Caki2 (cell line): ENCODE measurements at regions not wholly inside any gene's neighbourhood (a gene's known extent, or its start where the extent isn't known, plus 50 kb on each side); places are given as distances from the start of the nearest gene placed in this dataset.

Source experiments
- DNase-seq: peaks from one replicate; pipeline ENCODE4 v3.0.0-alpha.2; 2015; ENCODE audit warnings: low read depth
- in situ Hi-C: cut with HindIII; loops from 2 replicates; pipeline ENCODE4 v1.10.0; 2016; ENCODE audit warnings: low sequenced_read_pairs, low pct_unique_long_range_greater_than_20kb, mixed read lengths

DNA sequence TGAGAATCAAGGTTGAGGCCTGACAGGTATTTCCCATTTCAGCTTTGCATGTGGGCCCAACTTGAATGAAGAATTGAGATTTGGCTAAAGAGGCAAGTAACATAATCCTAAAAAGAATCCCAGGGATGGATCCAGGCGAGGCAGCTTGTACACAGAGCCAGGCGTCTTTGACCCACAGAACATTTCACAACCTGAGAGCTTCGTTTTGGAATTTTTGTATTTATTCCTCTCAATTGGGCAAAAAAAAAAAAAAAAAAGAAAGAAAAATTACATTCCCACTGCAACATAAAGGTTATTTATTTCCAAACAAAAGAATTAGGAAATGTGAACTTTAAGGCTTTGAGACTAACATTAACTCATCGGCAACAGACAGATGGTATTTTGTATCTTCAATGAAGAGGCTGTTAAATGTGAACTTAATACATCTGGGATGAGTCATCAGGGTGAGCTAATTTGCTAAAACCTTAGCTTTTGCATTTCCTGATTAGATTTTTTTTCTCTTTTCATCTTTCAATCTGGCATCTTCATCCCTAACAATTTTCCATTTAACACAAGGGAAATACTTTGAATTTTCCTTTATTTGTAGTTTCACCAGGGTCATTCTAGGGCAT lies 478.5 kb upstream of the TNP1 start:
- no peak for DNase-seq

DNA sequence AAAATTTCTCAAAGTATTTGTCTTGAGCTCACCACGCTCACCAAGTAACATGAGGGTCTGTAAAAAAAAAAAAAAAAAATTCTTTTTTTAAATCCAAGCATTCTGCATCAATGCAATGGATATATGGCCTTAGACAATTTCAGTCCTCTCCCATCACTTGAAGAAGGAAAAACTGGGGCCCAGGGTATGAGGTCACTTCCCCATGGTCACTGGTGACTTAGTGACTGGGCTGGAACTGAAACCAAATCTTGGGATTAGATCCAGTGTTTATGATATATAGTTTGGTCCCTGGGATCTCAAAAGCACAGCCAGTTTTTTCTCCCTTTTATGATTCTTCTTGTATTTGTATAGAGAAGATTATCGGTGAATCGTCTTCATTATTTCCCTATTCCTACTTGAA lies 477.9 kb upstream of the TNP1 start:
- no peak for DNase-seq
- in situ Hi-C loops, result no loop called here

More for the DNA sequence above, 478.5 kb upstream of the TNP1 start:
- in situ Hi-C loops, result no loop called here

DNA sequence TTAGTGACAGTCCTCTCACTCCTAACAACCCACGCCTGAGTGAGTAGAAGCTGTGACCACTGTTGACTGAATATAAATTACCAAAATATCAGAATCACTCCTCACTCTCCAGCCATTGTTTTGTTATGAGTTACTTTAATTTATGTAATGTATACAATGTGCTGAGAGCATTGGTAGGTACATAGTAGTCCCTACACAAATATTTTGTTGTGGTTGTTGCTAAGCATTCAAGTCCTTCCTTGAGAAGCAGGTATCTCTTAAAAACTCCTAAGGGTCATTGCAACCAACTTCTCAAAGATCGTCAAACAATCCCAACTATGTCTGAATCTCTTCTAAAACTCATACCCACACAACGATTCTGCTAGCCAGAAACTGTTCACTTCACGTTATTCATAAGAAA lies 476.8 kb upstream of the TNP1 start:
- DNase-seq, result no peak
- in situ Hi-C loops, result no loop called here

DNA sequence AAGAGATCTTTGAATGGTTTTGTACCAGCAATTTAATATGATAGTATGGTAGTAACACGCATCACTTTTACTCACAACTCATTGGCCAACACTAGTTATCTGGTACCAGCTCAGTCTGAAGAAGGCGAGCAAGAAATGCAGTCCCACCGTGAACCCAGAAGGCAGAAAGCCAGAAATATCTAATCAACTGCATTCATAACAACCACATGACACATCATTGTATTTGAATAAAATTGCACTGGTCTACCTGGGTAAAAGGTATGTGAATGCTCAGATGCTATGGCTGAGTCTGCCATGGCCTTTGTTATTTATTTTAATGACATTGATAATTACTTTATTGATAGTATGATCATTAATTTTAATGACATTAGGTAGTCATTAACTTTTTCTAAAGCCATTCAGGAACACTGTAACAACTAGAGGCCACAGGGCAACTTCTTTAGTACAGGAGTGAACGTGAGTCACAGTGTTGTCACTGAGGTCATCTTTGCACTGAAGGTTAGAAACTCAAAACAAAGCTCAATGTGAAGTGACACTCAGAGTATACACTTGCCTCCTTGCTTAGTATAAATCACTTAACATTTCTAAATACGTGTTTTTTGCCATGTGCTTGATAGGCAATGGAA lies 475.6 kb upstream of the TNP1 start:
- DNase-seq, result peak; percentile 54
- in situ Hi-C loops, result no loop called here

DNA sequence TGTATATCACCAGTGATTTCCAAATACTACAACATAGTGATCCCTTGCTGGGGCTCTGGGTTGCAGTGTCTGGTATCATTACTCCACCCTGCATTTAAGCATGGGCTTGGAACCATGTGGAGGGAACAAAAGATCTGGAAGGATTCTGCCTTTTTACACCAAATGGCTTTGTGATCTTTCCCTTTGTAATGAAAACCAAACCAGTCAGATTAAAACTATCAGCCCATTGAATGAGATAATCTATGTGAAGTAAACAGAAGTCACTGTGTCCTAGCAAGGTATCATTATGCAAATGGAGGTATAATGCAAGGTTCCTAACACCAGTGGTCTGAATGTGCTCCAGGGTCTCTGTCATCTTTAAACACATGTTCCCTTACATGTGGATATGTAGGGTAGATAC lies 474.7 kb upstream of the TNP1 start:
- no peak for DNase-seq
- in situ Hi-C loops, result no loop called here

DNA sequence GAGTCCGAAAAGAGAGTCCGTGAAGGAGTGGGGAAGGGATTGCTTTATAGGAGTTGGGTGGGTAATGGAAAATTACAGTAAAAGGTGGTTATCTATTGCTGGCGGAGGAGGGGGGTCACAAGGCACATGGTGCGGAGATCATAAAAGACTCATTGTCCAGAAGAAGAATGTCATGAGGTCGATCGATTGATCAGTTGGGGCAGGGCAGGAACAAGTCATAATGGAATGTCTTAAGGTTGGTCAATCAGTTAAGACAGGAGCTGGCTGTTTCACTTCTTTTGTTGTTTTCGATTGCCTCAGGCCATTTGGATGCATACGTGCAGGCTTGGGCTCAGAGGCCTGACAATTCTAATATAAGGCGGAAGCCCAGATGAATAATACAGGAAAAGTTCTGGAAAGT lies 473.0 kb upstream of the TNP1 start:
- in situ Hi-C loops, result no loop called here
- no peak for DNase-seq

DNA sequence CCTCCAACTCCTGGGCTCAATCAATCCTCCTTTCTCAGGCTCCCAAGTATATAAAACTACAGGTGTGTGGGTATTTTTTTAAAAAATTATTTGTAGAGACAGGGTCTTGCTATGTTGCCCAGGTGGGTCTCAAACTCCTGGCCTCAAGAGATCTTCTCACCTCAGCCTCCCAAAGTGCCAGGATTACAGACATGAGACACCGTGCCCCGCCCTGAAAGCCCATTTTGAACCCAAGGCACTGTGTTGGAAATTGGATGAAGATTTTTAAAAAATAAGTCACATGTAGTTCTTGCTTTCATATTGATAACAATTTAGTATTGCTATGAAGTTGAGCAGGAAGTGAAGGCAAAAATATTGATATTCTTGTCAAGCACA lies 472.5 kb upstream of the TNP1 start:
- no peak for DNase-seq
- in situ Hi-C loops, result no loop called here

DNA sequence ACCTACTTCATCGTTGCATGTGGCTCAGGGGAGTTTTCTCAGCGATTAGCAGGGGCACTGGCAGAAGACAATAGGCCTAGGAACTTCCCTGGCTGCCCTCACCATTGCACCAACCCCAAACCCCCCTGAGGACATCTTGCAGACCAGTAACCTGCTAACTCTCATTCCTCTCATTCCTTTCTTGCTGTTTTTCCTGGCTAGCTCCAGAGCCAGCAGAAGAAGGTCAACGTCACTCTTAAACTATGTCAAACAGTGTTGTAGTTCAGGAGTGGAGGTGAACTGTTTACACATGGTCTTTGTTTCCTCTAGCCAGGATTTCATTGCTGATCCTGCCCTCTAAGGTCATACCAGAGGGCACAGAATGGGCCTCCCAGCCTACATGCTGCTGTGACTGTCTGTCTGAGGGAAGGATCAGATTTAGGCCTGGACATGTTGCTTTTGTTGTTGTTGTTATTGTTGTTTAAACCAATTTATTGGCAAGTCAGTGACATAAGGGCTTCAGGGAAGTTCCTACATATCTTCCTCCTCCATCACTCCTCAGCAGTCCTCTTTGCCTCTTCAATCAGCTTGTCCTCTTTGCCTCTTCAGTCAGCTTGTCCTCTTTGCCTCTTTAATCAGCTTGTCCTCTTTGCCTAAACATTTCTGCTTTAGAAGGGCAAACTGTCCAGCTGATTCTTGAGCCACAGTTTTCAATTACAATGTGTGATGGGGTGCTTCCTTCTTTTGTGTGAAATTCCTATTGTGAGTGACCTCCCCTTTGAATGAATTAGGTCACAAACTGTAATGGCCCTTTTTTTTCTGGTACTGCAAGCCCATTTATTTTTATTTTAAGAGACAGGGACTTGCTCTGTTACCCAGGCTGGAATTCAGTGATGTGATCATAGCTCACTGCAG lies 471.9 kb upstream of the TNP1 start:
- in situ Hi-C loops, result no loop called here

DNA sequence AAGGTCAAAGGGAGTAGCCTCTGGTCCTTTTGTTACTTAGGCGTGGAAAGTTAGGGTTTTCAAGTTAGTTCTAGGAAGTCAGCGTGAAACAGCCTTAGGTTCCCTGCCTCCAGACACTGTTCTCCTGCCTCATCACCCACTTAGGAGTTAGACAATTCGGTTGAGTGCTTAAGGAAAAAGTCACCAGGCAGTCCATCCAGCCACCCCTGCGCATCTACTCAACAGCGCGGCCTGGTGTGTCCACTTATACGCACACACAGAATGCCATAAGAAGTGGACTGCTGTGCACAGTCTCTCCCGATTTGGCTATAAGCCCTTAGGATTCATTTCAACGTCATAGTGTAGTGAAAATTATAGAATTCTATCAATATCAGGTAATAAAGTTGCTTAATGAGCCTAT lies 470.8 kb upstream of the TNP1 start:
- DNase-seq, result no peak
- in situ Hi-C loops, result no loop called here

More for the DNA sequence above, 471.9 kb upstream of the TNP1 start:
- peak; percentile 88 for DNase-seq

DNA sequence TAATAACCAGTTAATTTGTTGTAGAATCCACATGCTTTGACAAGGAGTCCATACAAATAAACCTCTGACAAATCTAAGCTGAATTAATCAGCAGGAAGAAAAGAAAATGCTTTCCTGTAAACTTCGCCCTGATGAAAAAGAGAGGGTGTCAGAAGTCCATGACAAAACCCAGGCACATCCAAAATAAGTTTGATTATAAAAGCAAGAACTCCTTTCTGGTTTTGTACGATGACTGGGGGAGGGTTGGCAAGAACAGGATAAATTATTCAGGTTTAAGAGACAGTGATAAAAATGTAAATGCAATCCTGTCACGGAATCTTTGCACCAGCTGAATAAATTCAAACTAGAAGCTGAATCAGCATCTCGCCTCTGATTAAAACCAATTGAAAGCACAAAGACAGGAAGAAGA lies 469.2 kb upstream of the TNP1 start:
- no peak for DNase-seq
- in situ Hi-C loops, result no loop called here

DNA sequence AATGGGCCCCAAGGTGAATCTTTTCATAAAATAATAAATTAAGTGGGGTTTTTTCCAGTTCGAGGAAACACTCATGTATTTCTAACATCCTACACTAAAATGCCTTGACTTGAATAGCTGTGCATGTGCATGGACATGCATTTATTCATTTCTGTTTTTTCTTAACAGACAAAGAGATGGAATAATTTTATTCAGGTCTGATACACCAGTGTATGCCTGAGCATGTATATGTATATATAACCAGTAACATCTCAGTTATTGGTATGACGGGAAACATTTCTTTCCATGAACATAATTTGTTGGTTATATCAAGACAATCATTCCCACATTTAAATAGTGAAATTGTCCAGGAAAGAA lies 468.7 kb upstream of the TNP1 start:
- DNase-seq, result no peak
- in situ Hi-C loops, result no loop called here

DNA sequence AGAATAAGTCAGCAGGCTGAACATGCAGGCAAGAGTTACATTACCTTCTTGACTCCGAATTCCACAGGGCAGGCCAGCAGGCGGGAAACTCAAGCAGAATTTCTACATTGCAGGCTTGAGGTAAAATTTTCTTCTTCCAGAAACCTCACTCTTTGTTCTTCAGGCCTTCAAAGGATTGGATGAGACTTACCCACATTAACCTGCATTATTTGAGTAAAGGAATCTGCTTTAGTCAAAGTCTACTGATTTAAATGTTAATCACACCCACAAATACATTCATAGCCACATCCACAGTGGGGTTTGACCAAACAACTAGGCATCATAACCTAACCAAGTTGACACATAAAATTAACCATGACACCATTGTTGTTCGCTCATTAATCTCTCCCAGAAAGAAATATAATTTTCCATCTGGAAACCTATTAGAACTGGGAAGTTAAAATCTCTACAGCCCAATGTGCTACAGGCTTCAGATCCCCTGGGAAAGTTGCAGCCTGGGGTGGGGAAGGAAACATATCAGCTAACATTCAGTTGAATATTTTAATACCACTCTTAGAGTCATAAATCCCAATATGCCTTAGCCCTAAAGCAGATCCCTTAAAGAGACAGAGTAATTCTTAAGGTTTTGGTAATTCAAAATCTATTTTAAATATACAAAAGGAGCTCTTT lies 468.2 kb upstream of the TNP1 start:
- in situ Hi-C loops, result no loop called here
- no peak for DNase-seq

DNA sequence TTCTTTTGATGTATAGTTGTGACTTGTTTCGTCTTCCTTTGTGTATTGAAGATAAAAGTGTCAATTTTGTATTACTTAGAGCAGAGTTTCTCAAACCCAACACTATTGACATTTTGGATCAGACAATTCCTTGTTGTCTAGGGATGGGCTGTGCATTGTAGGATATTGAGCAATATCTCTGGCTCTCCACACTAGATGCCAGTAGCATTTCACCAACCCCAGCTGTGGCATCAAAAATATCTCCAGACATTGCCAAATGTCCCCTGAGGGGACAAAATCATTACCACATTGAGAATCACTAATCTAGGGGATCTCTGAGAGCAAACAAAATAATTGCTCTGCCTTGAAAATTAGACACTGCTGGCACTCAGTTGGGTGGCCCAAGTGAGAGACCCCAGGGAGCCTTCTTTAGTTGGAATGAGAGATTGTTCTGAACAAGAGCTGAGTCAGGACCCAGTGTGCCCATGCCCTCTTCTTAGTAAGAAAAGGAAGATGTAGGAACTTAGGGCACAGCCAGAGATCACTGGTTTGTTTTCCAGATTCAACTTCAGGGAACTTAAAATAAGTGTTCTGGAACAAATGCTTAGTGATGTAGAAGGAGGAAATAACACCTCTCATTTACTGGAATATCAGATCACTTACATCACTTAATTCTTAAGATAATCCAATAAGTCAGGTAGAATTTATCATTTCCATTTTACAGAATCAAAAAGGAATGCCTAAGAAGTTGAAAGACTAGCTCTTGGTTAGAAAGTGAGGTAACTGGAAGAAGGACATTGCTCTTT lies 466.6 kb upstream of the TNP1 start:
- in situ Hi-C loops, result no loop called here
- DNase-seq, result no peak

DNA sequence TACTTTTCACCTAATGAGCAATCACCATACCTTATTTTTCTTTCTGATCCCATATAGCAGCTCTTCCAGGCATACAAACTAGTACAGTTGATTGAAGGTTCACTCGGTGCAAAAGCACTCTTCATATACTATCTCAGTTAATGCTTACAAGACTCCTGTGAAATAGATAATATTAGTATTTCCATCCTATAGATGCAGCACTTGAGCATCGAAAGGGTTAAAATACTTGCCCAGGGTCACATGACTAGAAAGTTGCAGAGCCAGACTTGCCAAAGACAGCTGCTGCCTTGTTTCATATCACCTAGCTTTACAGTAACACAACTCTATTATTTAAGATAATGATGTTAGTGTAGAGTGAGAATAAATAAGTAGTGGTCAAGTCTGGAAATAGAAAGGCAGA lies 466.0 kb upstream of the TNP1 start:
- DNase-seq, result no peak
- in situ Hi-C loops, result no loop called here

DNA sequence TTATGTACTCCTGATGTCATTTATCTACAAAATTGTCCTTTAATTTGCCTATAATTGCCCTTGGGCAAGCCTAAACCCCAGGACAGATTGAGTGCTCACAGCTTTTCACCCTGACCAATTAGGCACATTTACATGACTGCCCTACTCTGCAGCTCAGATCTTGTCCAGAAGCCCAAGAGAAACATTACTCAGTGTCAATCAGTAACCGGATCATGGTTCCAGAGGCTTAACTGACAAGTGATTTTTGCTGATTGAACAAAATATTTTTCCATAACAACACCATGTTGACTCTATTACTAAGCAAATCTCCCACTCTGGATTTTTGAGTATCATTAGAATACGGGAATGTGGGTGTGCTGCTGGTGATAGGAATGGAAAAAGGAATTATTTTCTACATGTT lies 465.4 kb upstream of the TNP1 start:
- no peak for DNase-seq
- in situ Hi-C loops, result no loop called here

DNA sequence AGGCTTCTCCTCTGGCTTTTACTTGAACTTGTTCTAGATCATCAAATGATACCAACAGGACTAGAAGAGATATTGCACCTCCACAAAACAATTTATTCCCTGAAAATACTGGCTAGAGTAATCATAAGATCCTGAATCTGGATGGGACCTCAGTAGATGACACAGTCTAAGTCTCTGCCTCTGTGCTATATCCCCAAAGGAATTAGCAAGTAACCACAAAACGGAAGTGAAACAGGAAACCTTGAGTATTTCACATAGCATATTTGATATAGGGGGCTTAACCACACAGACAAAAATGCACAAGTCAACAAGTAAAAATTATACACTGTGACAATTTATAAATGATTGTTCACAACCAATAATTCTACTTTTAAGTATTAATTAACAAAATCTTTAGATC lies 456.9 kb upstream of the TNP1 start:
- in situ Hi-C loops, result no loop called here
- DNase-seq, result no peak

DNA sequence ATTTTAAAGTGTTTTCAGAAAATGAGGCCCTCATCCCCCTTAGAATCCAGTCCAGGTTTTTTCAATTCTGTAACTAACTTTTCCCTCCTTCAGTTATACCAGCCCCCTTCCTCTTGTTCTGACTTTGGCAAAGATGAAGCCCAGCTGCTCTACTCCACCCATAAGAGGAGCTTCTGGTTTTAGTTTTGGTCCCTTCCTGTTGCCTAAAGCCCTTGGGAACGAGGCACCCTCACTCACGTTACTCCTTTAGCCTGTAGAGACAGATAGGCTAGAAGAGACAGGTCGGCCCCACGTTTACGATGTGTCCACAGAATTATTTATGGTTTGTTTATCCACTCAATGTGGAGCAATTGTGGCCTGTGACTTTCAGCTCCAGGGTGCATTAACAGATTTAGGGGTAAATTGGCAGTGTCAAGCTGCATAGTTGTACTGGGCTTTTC lies 454.2 kb upstream of the TNP1 start:
- in situ Hi-C loops, result no loop called here
- no peak for DNase-seq

DNA sequence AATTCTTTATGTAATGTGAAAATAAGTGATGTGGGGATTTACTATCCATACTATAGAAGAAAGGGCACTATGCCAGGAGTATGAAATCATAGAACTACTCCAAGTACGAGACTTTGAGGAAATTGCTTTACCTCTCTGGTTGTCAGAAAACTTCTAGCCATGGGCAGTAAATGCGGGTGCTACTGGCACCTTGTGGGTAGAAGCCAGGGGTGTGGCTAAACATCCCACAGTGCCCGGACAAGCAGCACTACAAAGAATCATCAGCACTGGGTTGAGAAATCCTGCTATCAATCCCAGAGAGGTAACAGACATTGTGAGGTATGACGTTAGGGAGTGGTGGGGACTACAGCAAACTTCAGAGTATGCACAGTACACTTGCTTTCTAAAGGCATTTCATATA lies 453.5 kb upstream of the TNP1 start:
- in situ Hi-C loops, result no loop called here
- DNase-seq, result no peak
